UCSD-AML1 (cell line): ENCODE measurements at regions not wholly inside any gene's neighbourhood (a gene's known extent, or its start where the extent isn't known, plus 50 kb on each side); places are given as distances from the start of the nearest gene placed in this dataset.

ENCODE experiments used
- DNase-seq: peaks from one replicate; lab custom pipeline; 2025; ENCODE audit not compliant: unreplicated experiment; lab: John Stamatoyannopoulos, UW

- DNase-seq, result no peak
Measured at GRCh38 chr13:78719367-78719766, 60.4 kb upstream of the OBI1 start.

DNA sequence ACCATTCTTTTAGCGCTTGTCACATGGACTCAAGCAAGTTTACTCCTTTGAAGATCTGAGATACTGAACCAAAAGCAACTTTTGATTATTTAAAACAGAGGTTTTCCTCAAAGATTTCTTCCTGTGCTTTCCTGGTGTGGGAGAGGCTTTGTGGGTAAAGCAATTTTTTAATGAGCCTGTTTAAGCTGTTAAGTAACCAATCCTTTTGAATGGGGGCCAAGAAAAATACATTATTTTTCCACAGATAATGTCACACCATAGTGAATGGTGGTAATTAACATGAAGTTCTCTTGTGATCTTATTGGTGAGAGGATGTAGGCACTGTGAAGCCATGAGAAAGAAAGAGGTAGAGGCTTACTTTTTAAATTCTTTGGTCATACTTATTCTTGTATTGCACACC is 55.8 kb upstream of the OBI1 start:
- no peak for DNase-seq

DNA sequence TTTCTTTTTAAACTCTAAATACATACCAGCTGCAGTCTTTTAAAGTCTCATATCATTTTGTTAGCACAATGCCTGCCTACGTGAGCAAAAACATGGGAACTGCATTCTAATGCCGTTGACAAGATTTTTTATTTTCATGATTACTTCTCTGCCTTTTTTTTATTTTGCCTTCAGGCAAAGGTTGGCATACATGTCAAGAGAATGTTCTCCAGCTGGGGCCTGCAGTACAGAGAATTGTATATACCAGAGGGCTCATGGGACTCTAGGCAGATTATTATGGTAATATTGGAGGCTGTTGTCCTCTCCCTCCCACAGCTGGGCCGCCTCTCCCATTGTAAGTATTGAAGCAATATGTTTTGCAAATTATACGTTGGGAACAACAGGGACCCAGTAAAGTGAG is 53.9 kb upstream of the OBI1 start:
- no peak for DNase-seq

GRCh38 chr13:78709028-78709427 is 50.1 kb upstream of the OBI1 start:
- no peak for DNase-seq
